Calu3 (cell line): ENCODE measurements at regions not wholly inside any gene's neighbourhood (a gene's known extent, or its start where the extent isn't known, plus 50 kb on each side); places are given as distances from the start of the nearest gene placed in this dataset.

ENCODE experiments used
- BruUV-seq: library from RNA; stranded (reverse); fragments of 400-500 nt; replicated peaks from 2 replicates; lab custom pipeline; 2021; lab: Mats Ljungman, UMichigan
- CTCF ChIA-PET: fragments of 300-600 bp; sonication (Branson Sonifier 250); formaldehyde crosslinking; loops from one replicate; lab custom pipeline; 2022; ENCODE audit warnings: antibody characterized with exemption; lab: Charles Lee
- DNase-seq: peaks from one replicate; pipeline ENCODE4 v3.0.0; 2022
- H3K27ac Mint-ChIP-seq: one replicate; pipeline ENCODE4 v1.8.0; 2022; ENCODE audit warnings: mixed read lengths; ENCODE audit not compliant: unreplicated experiment
- H3K27me3 Mint-ChIP-seq: one replicate; pipeline ENCODE4 v1.8.0; 2022; ENCODE audit warnings: mixed read lengths; ENCODE audit not compliant: unreplicated experiment
- H3K36me3 Mint-ChIP-seq: one replicate; pipeline ENCODE4 v1.8.0; 2022; ENCODE audit warnings: mild to moderate bottlenecking, moderate library complexity, mixed read lengths; ENCODE audit not compliant: insufficient read depth, unreplicated experiment
- H3K4me1 Mint-ChIP-seq: one replicate; pipeline ENCODE4 v1.8.0; 2022; ENCODE audit warnings: mild to moderate bottlenecking, low read depth, mixed read lengths; ENCODE audit not compliant: unreplicated experiment
- H3K4me3 Mint-ChIP-seq: one replicate; pipeline ENCODE4 v1.8.0; 2022; ENCODE audit warnings: mild to moderate bottlenecking, low read depth, moderate library complexity, mixed read lengths; ENCODE audit not compliant: unreplicated experiment
- H3K9me3 Mint-ChIP-seq: one replicate; pipeline ENCODE4 v1.8.0; 2022; ENCODE audit warnings: low read depth, mixed read lengths; ENCODE audit not compliant: unreplicated experiment
- intact Hi-C: fragments of 100-400 bp; cut with micrococcal nuclease; formaldehyde crosslinking; loops from one replicate; pipeline ENCODE4 v1.10.0; 2022; ENCODE audit not compliant: unreplicated experiment
- TF ChIP-seq, protein P1 (sequence below): fragments of 200-600 bp; IDR thresholded peaks from one replicate; pipeline ENCODE4 v1.8.0; 2022; ENCODE audit warnings: antibody characterized with exemption; ENCODE audit not compliant: unreplicated experiment

DNA sequence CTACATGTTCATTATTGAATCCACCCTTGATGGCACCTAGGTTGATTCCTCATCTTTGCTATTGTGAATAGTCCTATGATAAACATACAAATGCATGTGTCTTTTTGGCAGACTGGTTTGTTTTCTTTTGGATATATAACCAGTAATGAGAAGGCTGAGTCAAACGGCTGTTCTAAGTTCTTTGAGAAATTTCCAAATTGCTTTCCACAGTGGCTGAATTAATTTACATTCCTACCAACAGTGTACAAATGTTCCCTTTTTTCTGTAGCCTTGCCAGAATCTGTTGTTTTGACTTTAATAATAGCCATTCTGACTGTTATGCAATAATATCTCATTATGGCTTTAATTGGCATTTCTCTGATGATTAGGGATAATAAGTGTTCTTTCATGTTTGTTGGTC lies 184.9 kb downstream of the CASP12 start:
- H3K36me3 Mint-ChIP-seq, result no peaks in the 10 kb centered on the region
- no peaks in the 10 kb centered on the region for H3K27me3 Mint-ChIP-seq
- H3K4me3 Mint-ChIP-seq, result no peak overlapping the region
- no peak overlapping the region for H3K27ac Mint-ChIP-seq
- intact Hi-C loops, result no loop called here
- TF ChIP-seq, protein P1, sequence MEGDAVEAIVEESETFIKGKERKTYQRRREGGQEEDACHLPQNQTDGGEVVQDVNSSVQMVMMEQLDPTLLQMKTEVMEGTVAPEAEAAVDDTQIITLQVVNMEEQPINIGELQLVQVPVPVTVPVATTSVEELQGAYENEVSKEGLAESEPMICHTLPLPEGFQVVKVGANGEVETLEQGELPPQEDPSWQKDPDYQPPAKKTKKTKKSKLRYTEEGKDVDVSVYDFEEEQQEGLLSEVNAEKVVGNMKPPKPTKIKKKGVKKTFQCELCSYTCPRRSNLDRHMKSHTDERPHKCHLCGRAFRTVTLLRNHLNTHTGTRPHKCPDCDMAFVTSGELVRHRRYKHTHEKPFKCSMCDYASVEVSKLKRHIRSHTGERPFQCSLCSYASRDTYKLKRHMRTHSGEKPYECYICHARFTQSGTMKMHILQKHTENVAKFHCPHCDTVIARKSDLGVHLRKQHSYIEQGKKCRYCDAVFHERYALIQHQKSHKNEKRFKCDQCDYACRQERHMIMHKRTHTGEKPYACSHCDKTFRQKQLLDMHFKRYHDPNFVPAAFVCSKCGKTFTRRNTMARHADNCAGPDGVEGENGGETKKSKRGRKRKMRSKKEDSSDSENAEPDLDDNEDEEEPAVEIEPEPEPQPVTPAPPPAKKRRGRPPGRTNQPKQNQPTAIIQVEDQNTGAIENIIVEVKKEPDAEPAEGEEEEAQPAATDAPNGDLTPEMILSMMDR, result no peak
- H3K4me1 Mint-ChIP-seq, result peaks cover 18% of the 10 kb centered on the region
- no peak for DNase-seq
- no peaks in the 10 kb centered on the region for H3K9me3 Mint-ChIP-seq
- CTCF ChIA-PET, result no interaction called here
- BruUV-seq, result no TSS peak

DNA sequence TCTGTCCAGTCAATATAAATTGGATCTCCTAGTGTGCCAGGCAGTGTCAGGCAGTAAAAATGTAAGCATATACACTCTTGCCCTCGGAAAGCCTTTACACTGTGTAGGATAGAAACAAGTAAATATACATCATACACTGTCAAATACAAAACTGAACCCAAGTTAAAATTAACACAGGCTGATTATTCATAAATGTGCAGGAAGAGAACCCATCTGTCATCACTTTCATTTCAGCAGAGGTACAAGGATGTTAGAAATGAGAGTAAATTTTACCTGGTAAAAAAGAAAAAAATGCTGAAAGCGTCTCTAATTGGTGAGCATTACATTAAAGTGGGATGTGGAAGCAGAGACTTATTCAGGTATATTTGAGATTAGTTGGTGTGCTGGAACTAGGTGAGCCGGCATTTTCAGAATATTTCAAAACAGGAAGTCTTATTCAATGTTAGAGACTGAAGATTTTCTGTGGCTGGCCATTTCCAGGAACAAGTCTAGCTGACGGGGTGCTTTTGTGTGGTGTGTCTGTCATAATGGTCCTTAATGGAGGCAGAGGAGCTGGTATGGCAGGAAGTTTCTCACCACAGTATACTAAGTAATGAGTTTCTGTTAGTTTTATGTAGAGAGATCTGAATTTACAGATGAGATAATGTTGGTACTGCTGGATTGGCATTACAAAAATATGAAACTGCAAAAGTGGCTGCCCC lies 192.6 kb downstream of the CASP12 start:
- BruUV-seq, result no TSS peak
- DNase-seq, result peak; percentile 7
- H3K27me3 Mint-ChIP-seq, result no peaks in the 10 kb centered on the region
- H3K4me3 Mint-ChIP-seq, result no peak overlapping the region
- no peaks in the 10 kb centered on the region for H3K9me3 Mint-ChIP-seq
- no peaks in the 10 kb centered on the region for H3K36me3 Mint-ChIP-seq
- CTCF ChIA-PET, result interaction anchor here (0.7 kb wide), 1 partner anchor 12 kb away, joined by 3 read pairs; no protein-coding TSS in a partner anchor
- TF ChIP-seq, protein P1, result no peak
- peaks cover 36% of the 10 kb centered on the region for H3K4me1 Mint-ChIP-seq
- intact Hi-C loops, result loop anchor here (10.0 kb wide), 1 partner anchor 451 kb away; no protein-coding TSS in a partner anchor
- H3K27ac Mint-ChIP-seq, result peak overlapping the region; percentile 55

DNA sequence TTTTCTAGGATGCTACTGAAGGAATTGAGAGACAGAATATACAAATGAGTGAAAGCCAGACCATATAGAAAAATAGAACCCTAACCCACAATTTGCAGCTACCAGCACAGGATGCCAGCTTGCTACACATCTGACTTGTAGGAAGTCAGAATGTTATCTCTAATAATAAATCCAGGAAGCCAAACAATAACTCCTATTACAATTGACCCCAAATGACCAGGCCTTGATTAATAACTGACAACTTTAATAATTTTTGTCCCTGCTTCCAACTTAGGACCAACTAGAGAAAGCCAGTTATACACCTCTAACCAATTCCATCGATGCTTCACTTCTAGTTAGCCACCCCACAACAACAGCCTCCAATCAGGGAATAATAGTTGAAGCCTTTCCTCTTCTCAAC lies 193.4 kb downstream of the CASP12 start:
- peaks cover 30% of the 10 kb centered on the region for H3K4me1 Mint-ChIP-seq
- no peaks in the 10 kb centered on the region for H3K9me3 Mint-ChIP-seq
- no peak for DNase-seq
- H3K36me3 Mint-ChIP-seq, result no peaks in the 10 kb centered on the region
- no peaks in the 10 kb centered on the region for H3K27me3 Mint-ChIP-seq
- no peak overlapping the region for H3K4me3 Mint-ChIP-seq
- no TSS peak for BruUV-seq
- TF ChIP-seq, protein P1, result no peak
- H3K27ac Mint-ChIP-seq, result no peak overlapping the region
- intact Hi-C loops, result loop anchor here (10.0 kb wide), 1 partner anchor 450 kb away; no protein-coding TSS in a partner anchor
- CTCF ChIA-PET, result interaction anchor here (0.7 kb wide), 1 partner anchor 13 kb away, joined by 3 read pairs; no protein-coding TSS in a partner anchor

DNA sequence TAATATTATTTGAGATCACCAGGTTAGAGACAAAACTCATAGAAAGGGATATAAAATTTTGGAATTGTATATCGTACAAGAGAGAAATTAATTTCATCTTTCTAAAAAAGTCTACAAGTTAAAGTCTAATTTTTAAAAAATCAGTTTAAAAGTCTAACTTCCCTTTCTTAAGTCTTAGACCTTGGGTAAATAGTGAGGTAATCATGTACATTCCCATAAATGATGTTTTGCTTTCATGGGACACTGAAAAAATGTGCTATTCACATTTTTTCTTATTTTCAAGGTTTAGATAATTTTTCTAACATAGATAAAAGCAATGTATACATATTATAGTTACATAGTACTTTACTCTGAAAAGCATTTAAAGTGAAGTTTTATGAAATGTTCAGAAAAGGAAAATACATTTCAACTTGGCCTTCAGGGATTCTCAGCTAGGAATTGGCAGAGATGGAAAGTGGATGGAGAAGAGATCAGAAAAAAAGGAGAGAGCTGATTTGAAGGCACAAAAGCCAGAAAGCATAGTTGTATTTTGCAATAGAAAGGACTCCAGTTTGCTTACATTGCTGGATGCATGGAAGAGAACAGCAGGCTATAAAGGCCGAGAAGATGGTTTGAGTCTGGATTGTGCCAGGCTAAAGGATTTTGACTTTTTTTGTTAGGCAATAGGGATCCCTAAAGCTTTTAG lies 194.0 kb downstream of the CASP12 start:
- H3K9me3 Mint-ChIP-seq, result no peaks in the 10 kb centered on the region
- CTCF ChIA-PET, result no interaction called here
- intact Hi-C loops, result loop anchor here (10.0 kb wide), 1 partner anchor 449 kb away; no protein-coding TSS in a partner anchor
- no peak overlapping the region for H3K27ac Mint-ChIP-seq
- BruUV-seq, result no TSS peak
- H3K27me3 Mint-ChIP-seq, result no peaks in the 10 kb centered on the region
- TF ChIP-seq, protein P1, result no peak
- no peak for DNase-seq
- peaks cover 24% of the 10 kb centered on the region for H3K4me1 Mint-ChIP-seq
- no peak overlapping the region for H3K4me3 Mint-ChIP-seq
- no peaks in the 10 kb centered on the region for H3K36me3 Mint-ChIP-seq
